ENCODE measurements at regions not wholly inside any gene's neighbourhood (a gene's known extent, or its start where the extent isn't known, plus 50 kb on each side); places are given as distances from the start of the nearest gene placed in this dataset.

- FAIRE-seq (no peak), ATAC-seq (no peak)
- CTCF ChIA-PET: no interaction called here
Observed at GRCh38 chr7:25456467-25457171, 228.3 kb upstream of the NPVF start.

DNA sequence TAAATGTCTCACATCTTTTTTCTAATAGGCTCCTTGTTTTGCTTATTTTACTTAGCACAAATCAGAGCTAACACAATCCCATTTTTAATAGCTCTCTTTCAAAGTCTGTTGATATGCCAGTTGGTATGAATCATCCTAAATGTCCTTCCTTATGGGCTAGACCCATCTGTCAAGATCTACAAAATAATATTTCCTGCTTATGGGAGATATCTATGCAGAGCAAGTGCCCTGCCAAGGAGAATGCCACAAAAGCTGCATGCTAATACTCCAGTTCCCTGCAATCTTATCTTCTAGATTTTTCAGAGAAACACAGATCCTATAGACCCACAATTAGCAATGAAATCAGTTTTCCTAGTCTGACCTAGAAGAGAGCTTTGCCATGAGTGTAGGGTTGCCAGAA lies 230.8 kb upstream of the NPVF start:
- no peak overlapping the region for H3K4me2 ChIP-seq
- no peaks in the 10 kb centered on the region for H3K9me3 ChIP-seq
- no peak overlapping the region for H3K4me3 ChIP-seq
- TF ChIP-seq CHD2 (IDR thresholded peaks at IDR 0.05; ENCODE audit: low read length, partially characterized antibody) (no peak), ZFP36 (IDR thresholded peaks at IDR 0.05; ENCODE audit: borderline replicate concordance, partially characterized antibody) (no peak), HOXB5 (CRISPR knock-in tag; IDR thresholded peaks at IDR 0.05) (no peak), ZSCAN20 (CRISPR knock-in tag; IDR thresholded peaks at IDR 0.05) (no peak), RNF2 (IDR thresholded peaks at IDR 0.05; ENCODE audit: borderline replicate concordance, low read depth) (no peak), RARB (CRISPR knock-in tag; IDR thresholded peaks at IDR 0.05) (no peak), CEBPB (IDR thresholded peaks at IDR 0.05) (no peak), HEYL (CRISPR knock-in tag; IDR thresholded peaks at IDR 0.05) (no peak), KDM5A (IDR thresholded peaks at IDR 0.05) (no peak)
- ChIA-PET POLR2A (no interaction called here), CTCF (interaction anchor here (0.6 to 0.8 kb wide), 3 partner anchors 25 to 1728 kb away, joined by 3 read pairs; no protein-coding TSS in a partner anchor)
- no peak overlapping the region for H3K27ac ChIP-seq
- FAIRE-seq (no peak), DNase-seq (ENCODE audit: low read depth in 1 of 2, low spot score in 1 of 2) (no peak), ATAC-seq (no peak)
- no peaks in the 10 kb centered on the region for H3K4me1 ChIP-seq

More at GRCh38 chr7:25456467-25457171, 228.3 kb upstream of the NPVF start:
- POLR2A ChIA-PET: no interaction called here
- Histone ChIP-seq H3K9me3 (no peaks in the 10 kb centered on the region), H3K4me2 (no peak overlapping the region), H3K4me1 (no peaks in the 10 kb centered on the region), H3K27ac (no peak overlapping the region), H3K4me3 (no peak overlapping the region)
- WGBS (ENCODE audit: missing lambda C conversion rate): 51% methylated on average over 8 of the region's 8 CpGs
- DNase-seq (ENCODE audit: low read depth in 1 of 2, low spot score in 1 of 2): no peak
- TF ChIP-seq EHMT2 (IDR thresholded peaks at IDR 0.05; ENCODE audit: low read depth): no peak
- no peak for TF ChIP-seq FOSL2 (IDR thresholded peaks at IDR 0.05)
- TF ChIP-seq FOSL2 (CRISPR knock-in tag; IDR thresholded peaks at IDR 0.05): no peak
- no peak for TF ChIP-seq BHLHE40 (IDR thresholded peaks at IDR 0.05; ENCODE audit: low read depth, low read length)
- TF ChIP-seq ZFP36 (IDR thresholded peaks at IDR 0.05; ENCODE audit: borderline replicate concordance, partially characterized antibody): no peak
- no peak for TF ChIP-seq ZNF302 (CRISPR knock-in tag; IDR thresholded peaks at IDR 0.05)
- no peak for TF ChIP-seq NR3C1 (IDR thresholded peaks at IDR 0.05)
- no peak for TF ChIP-seq TP53 (CRISPR knock-in tag; IDR thresholded peaks at IDR 0.05)
- no peak for TF ChIP-seq MAX (IDR thresholded peaks at IDR 0.05)
- TF ChIP-seq EP300 (IDR thresholded peaks at IDR 0.05): no peak
- no peak for TF ChIP-seq JUN (IDR thresholded peaks at IDR 0.05)
- no peak for TF ChIP-seq CHD2 (IDR thresholded peaks at IDR 0.05; ENCODE audit: low read length, partially characterized antibody)
- TF ChIP-seq HMGXB4 (CRISPR knock-in tag; IDR thresholded peaks at IDR 0.05; ENCODE audit: borderline replicate concordance): no peak
- TF ChIP-seq, protein P1, sequence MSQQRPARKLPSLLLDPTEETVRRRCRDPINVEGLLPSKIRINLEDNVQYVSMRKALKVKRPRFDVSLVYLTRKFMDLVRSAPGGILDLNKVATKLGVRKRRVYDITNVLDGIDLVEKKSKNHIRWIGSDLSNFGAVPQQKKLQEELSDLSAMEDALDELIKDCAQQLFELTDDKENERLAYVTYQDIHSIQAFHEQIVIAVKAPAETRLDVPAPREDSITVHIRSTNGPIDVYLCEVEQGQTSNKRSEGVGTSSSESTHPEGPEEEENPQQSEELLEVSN (IDR thresholded peaks at IDR 0.05; ENCODE audit: borderline replicate concordance, low read depth): no peak
- TF ChIP-seq, protein P2, sequence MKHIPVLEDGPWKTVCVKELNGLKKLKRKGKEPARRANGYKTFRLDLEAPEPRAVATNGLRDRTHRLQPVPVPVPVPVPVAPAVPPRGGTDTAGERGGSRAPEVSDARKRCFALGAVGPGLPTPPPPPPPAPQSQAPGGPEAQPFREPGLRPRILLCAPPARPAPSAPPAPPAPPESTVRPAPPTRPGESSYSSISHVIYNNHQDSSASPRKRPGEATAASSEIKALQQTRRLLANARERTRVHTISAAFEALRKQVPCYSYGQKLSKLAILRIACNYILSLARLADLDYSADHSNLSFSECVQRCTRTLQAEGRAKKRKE (CRISPR knock-in tag; IDR thresholded peaks at IDR 0.05; ENCODE audit: low read depth): no peak
- TF ChIP-seq SMC3 (IDR thresholded peaks at IDR 0.05): no peak

Measured in A549 (cell line).